ENCODE measurements at regions not wholly inside any gene's neighbourhood (a gene's known extent, or its start where the extent isn't known, plus 50 kb on each side); places are given as distances from the start of the nearest gene placed in this dataset.

GRCh38 chr3:88628901-88629300 lies 478.5 kb upstream of the EPHA3 start:
- no peaks in the 10 kb centered on the region for H3K36me3 ChIP-seq
- TF ChIP-seq CTCF (IDR thresholded peaks at IDR 0.05; ENCODE audit: low read depth, low read length): no peak
- no peaks in the 10 kb centered on the region for H3K4me1 ChIP-seq
- H3K9me3 ChIP-seq: no peaks in the 10 kb centered on the region; the same call in 1 of the 2 replicates
- no peaks in the 10 kb centered on the region for H3K27me3 ChIP-seq
- H3K4me3 ChIP-seq (ENCODE audit: low read depth, low read length): no peak overlapping the region
- no peak for DNase-seq

- no peak overlapping the region for H3K4me3 ChIP-seq (ENCODE audit: low read depth, low read length)
- DNase-seq: no peak
- no peaks in the 10 kb centered on the region for H3K36me3 ChIP-seq
- no peaks in the 10 kb centered on the region for H3K27me3 ChIP-seq
- H3K4me1 ChIP-seq: no peaks in the 10 kb centered on the region
- no peak for TF ChIP-seq CTCF (IDR thresholded peaks at IDR 0.05; ENCODE audit: low read depth, low read length)
- no peaks in the 10 kb centered on the region for H3K9me3 ChIP-seq
These were observed 475.2 kb upstream of the EPHA3 start for GRCh38 chr3:88632226-88632625.

- Histone ChIP-seq H3K9me3 (no peaks in the 10 kb centered on the region), H3K36me3 (no peaks in the 10 kb centered on the region), H3K4me3 (ENCODE audit: low read depth, low read length) (no peak overlapping the region), H3K27me3 (no peaks in the 10 kb centered on the region), H3K4me1 (no peaks in the 10 kb centered on the region)
- no peak for TF ChIP-seq CTCF (IDR thresholded peaks at IDR 0.05; ENCODE audit: low read depth, low read length)
- no peak for DNase-seq
These were observed 466.8 kb upstream of the EPHA3 start for GRCh38 chr3:88640581-88640980.

- DNase-seq: no peak
- no peaks in the 10 kb centered on the region for H3K9me3 ChIP-seq
- H3K36me3 ChIP-seq: no peaks in the 10 kb centered on the region
- no peaks in the 10 kb centered on the region for H3K27me3 ChIP-seq
- TF ChIP-seq CTCF (IDR thresholded peaks at IDR 0.05; ENCODE audit: low read depth, low read length): no peak
- H3K4me1 ChIP-seq: no peaks in the 10 kb centered on the region
- no peak overlapping the region for H3K4me3 ChIP-seq (ENCODE audit: low read depth, low read length)
These were observed 466.3 kb upstream of the EPHA3 start for GRCh38 chr3:88641033-88641604.

- Histone ChIP-seq H3K9me3 (no peaks in the 10 kb centered on the region), H3K36me3 (no peaks in the 10 kb centered on the region), H3K4me1 (no peaks in the 10 kb centered on the region), H3K27me3 (no peaks in the 10 kb centered on the region), H3K4me3 (ENCODE audit: low read depth, low read length) (no peak overlapping the region)
- DNase-seq: no peak
- TF ChIP-seq CTCF (IDR thresholded peaks at IDR 0.05; ENCODE audit: low read depth, low read length): no peak
These were observed 450.0 kb upstream of the EPHA3 start for GRCh38 chr3:88657459-88657858.

GRCh38 chr3:88661433-88661824 lies 446.0 kb upstream of the EPHA3 start:
- no peak for DNase-seq
- no peak overlapping the region for H3K4me3 ChIP-seq (ENCODE audit: low read depth, low read length)
- H3K9me3 ChIP-seq: no peaks in the 10 kb centered on the region
- no peaks in the 10 kb centered on the region for H3K27me3 ChIP-seq
- H3K36me3 ChIP-seq: no peaks in the 10 kb centered on the region
- TF ChIP-seq CTCF (IDR thresholded peaks at IDR 0.05; ENCODE audit: low read depth, low read length): no peak
- H3K4me1 ChIP-seq: no peaks in the 10 kb centered on the region

Data from BE2C (cell line).